Peyer's patch (tissue), 4 donors: ENCODE measurements at regions not wholly inside any gene's neighbourhood (a gene's known extent, or its start where the extent isn't known, plus 50 kb on each side); places are given as distances from the start of the nearest gene placed in this dataset.

Experiments
- DNase-seq, 3 donors: peaks; one replicate each; pipeline ENCODE4 v3.0.0-alpha.2; 2017 to 2019
- H3K27ac ChIP-seq, 4 donors: fragments of 200-600 bp; sonication (generic); one replicate each; pipeline ENCODE4 v1.5.1; 2016 to 2019
- H3K27me3 ChIP-seq, 2 donors: fragments of 200-600 bp; sonication (generic); one replicate each; pipeline ENCODE4 v1.5.1; 2019
- H3K36me3 ChIP-seq, 3 donors: fragments of 200-600 bp; sonication (generic); one replicate each; pipeline ENCODE4 v1.5.1; 2016 to 2019
- H3K4me1 ChIP-seq, 4 donors: fragments of 200-600 bp; sonication (generic); one replicate each; pipeline ENCODE4 v1.5.1; 2016 to 2019
- H3K4me3 ChIP-seq, 4 donors: fragments of 200-600 bp; sonication (generic); 1 replicate in 3 of 4; 2 replicates in 1 of 4; pipeline ENCODE4 v1.5.1; 2016 to 2019; ENCODE audit warnings: mild to moderate bottlenecking in 1 of 4
- H3K9me3 ChIP-seq, 4 donors: fragments of 200-600 bp; sonication (generic); one replicate each; pipeline ENCODE4 v1.5.1; 2016 to 2019; ENCODE audit warnings: mild to moderate bottlenecking in 1 of 4
- POLR2A ChIP-seq, 2 donors: fragments of 450-650 bp; IDR thresholded peaks; one replicate each; pipeline ENCODE4 v1.5.1; 2017; ENCODE audit warnings: antibody characterized with exemption in 2 of 2, mild to moderate bottlenecking in 2 of 2, moderate library complexity in 2 of 2
- TF ChIP-seq, protein P1 (sequence below), 6 experiments: fragments of 450-650 bp in 4 of 6; fragments of 200-600 bp in 2 of 6; sonication (generic) in 1 of 6; IDR thresholded peaks; one replicate each; pipeline ENCODE4 v1.5.1; 2017 to 2019; ENCODE audit warnings: antibody characterized with exemption in 6 of 6, mild to moderate bottlenecking in 3 of 6, moderate library complexity in 1 of 6

GRCh38 chr1:23639460-23640095 is 52.0 kb upstream of the RPL11 start:
- Histone ChIP-seq H3K27ac (no peak overlapping the region), H3K4me1 (peaks cover 0 to 8% (median 3%) of the 10 kb centered on the region in 4 donors), H3K9me3 (no peaks in the 10 kb centered on the region), H3K36me3 (no peaks in the 10 kb centered on the region), H3K27me3 (no peaks in the 10 kb centered on the region), H3K4me3 (no peak overlapping the region)
- TF ChIP-seq, protein P1, sequence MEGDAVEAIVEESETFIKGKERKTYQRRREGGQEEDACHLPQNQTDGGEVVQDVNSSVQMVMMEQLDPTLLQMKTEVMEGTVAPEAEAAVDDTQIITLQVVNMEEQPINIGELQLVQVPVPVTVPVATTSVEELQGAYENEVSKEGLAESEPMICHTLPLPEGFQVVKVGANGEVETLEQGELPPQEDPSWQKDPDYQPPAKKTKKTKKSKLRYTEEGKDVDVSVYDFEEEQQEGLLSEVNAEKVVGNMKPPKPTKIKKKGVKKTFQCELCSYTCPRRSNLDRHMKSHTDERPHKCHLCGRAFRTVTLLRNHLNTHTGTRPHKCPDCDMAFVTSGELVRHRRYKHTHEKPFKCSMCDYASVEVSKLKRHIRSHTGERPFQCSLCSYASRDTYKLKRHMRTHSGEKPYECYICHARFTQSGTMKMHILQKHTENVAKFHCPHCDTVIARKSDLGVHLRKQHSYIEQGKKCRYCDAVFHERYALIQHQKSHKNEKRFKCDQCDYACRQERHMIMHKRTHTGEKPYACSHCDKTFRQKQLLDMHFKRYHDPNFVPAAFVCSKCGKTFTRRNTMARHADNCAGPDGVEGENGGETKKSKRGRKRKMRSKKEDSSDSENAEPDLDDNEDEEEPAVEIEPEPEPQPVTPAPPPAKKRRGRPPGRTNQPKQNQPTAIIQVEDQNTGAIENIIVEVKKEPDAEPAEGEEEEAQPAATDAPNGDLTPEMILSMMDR (IDR thresholded peaks at IDR 0.05), result no peak
- DNase-seq, result no peak

DNA sequence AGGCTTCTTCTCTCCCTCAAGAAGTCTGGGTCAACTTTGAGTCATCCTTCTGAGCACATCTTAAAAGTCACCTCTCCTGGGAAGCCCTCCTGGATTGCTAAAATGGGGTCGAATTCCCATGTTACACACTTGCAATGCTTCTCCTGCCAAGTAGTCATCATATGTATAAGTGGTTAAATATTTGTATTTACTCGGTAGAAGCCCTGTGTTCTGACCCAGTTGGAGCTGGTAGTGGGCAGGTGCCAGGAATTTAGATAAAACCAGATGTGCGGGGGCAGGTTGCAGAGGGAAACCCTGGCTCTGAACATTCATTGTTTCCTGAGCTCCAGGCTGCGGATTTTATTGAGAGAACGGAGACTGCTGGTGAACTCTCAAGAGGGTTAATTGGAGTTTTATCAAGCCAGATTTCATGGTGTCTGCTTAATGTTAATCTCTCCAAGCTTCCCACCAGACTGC is 52.8 kb upstream of the RPL11 start:
- Histone ChIP-seq H3K36me3 (no peaks in the 10 kb centered on the region), H3K27me3 (no peaks in the 10 kb centered on the region), H3K27ac (no peak overlapping the region), H3K4me3 (no peak overlapping the region), H3K9me3 (no peaks in the 10 kb centered on the region), H3K4me1 (peaks cover 0 to 8% (median 3%) of the 10 kb centered on the region in 4 donors)
- TF ChIP-seq, protein P1 (IDR thresholded peaks at IDR 0.05), result no peak
- TF ChIP-seq POLR2A (IDR thresholded peaks at IDR 0.05), result no peak
- no peak for DNase-seq

DNA sequence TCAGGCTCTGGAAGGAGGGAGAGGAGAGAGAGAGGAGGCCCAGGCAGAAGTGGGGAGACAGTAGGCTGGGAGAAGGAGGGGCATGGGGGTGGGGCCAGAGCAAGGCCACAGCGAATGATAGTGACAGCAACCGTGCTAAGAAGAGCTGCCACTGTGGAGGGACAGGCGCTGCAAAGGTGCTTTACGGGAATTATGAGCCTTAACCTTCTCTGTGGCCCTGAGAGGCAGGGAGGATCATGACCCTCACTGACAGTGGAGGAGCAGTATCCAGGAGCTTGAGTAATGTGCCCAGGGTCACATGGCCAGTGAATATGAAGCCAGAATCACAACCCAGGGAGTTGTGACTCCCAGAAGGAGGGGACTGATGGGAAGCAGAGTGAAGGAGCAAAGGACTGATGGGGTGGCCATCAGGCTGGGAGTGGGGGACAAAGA is 53.4 kb upstream of the RPL11 start:
- H3K9me3 ChIP-seq, result no peaks in the 10 kb centered on the region
- no peaks in the 10 kb centered on the region for H3K36me3 ChIP-seq
- peaks cover 0 to 8% (median 3%) of the 10 kb centered on the region in 4 donors for H3K4me1 ChIP-seq
- no peak overlapping the region for H3K4me3 ChIP-seq
- TF ChIP-seq, protein P1 (IDR thresholded peaks at IDR 0.05), result no peak
- no peak for TF ChIP-seq POLR2A (IDR thresholded peaks at IDR 0.05)
- no peaks in the 10 kb centered on the region for H3K27me3 ChIP-seq
- H3K27ac ChIP-seq, result no peak overlapping the region
- DNase-seq, result no peak

GRCh38 chr1:23636009-23636408 is 55.6 kb upstream of the RPL11 start:
- Histone ChIP-seq H3K4me3 (no peak overlapping the region), H3K9me3 (no peaks in the 10 kb centered on the region)
- no peak for DNase-seq

GRCh38 chr1:23634840-23635651 is 56.6 kb upstream of the RPL11 start:
- TF ChIP-seq, protein P1 (IDR thresholded peaks at IDR 0.05), result peak; percentile 86 to 91 (median 90)
- no peak for TF ChIP-seq POLR2A (IDR thresholded peaks at IDR 0.05)
- H3K4me3 ChIP-seq, result peak overlapping the region; percentile 20 to 52 (median 33)
- DNase-seq, result peak in 2 of 3 donors; percentile 49 to 82
- peak overlapping the region; percentile 59 to 73 (median 67) for H3K27ac ChIP-seq
- no peaks in the 10 kb centered on the region for H3K36me3 ChIP-seq
- peaks cover 0 to 8% (median 3%) of the 10 kb centered on the region in 4 donors for H3K4me1 ChIP-seq
- no peaks in the 10 kb centered on the region for H3K9me3 ChIP-seq
- no peaks in the 10 kb centered on the region for H3K27me3 ChIP-seq

More at GRCh38 chr1:23636009-23636408, 55.6 kb upstream of the RPL11 start:
- no peaks in the 10 kb centered on the region for H3K27me3 ChIP-seq
- H3K36me3 ChIP-seq, result no peaks in the 10 kb centered on the region
- no peak for TF ChIP-seq POLR2A (IDR thresholded peaks at IDR 0.05)
- TF ChIP-seq, protein P1 (IDR thresholded peaks at IDR 0.05), result no peak
- H3K27ac ChIP-seq, result no peak overlapping the region
- H3K4me1 ChIP-seq, result peaks cover 0 to 8% (median 3%) of the 10 kb centered on the region in 4 donors
